DND-41 (cell line): ENCODE measurements at regions not wholly inside any gene's neighbourhood (a gene's known extent, or its start where the extent isn't known, plus 50 kb on each side); places are given as distances from the start of the nearest gene placed in this dataset.

Experiments
- CTCF ChIP-seq: IDR thresholded peaks from 2 replicates; pipeline ENCODE4 v1.5.1; 2012; ENCODE audit warnings: borderline replicate concordance, low read length, moderate library complexity, mild to moderate bottlenecking; ENCODE audit not compliant: poor library complexity, severe bottlenecking; ENCODE audit errors: extremely low read depth
- EZH2 ChIP-seq: IDR thresholded peaks from 3 replicates; pipeline ENCODE4 v1.6.1; 2012; ENCODE audit warnings: borderline replicate concordance, low read depth, mild to moderate bottlenecking, moderate library complexity, low read length, inconsistent platforms; ENCODE audit not compliant: severe bottlenecking

GRCh38 chr7:49631960-49632359 is 141.5 kb upstream of the VWC2 start:
- TF ChIP-seq CTCF, result no peak
- no peak for TF ChIP-seq EZH2
